GM18507 (cell line): ENCODE measurements at regions not wholly inside any gene's neighbourhood (a gene's known extent, or its start where the extent isn't known, plus 50 kb on each side); places are given as distances from the start of the nearest gene placed in this dataset.
"Not testable (repeated sequence)": the region's sequence is repeated elsewhere in the genome, so short reads cannot be mapped to it uniquely, and the experiment has no call there.

Source experiments
- DNase-seq: peaks from one replicate; pipeline ENCODE4 v3.0.0; 2011; ENCODE audit warnings: low read depth; ENCODE audit not compliant: insufficient read length; ENCODE audit errors: extremely low spot score
- FAIRE-seq: peaks from 2 replicates; lab custom pipeline; 2011; peaks lifted over from hg19 to GRCh38; lab: Jason Lieb, UNC

- no peak for DNase-seq
- no peak for FAIRE-seq
These were observed 71.8 kb upstream of the ARHGAP29 start for GRCh38 chr1:94309216-94309615.

GRCh38 chr1:94306521-94306920, 69.1 kb upstream of the ARHGAP29 start:
- FAIRE-seq: no peak
- DNase-seq: no peak

- DNase-seq: no peak
These were observed 68.3 kb upstream of the ARHGAP29 start for GRCh38 chr1:94305704-94306103.

GRCh38 chr1:94304553-94304952, 67.2 kb upstream of the ARHGAP29 start:
- FAIRE-seq (no peak), DNase-seq (no peak)

More at GRCh38 chr1:94305704-94306103, 68.3 kb upstream of the ARHGAP29 start:
- FAIRE-seq: no peak

- DNase-seq (no peak), FAIRE-seq (no peak)
These were observed 65.6 kb upstream of the ARHGAP29 start for GRCh38 chr1:94303005-94303404.

- no peak for DNase-seq
- no peak for FAIRE-seq
These were observed 65.1 kb upstream of the ARHGAP29 start for GRCh38 chr1:94302497-94302896.

GRCh38 chr1:94301186-94301585, 63.8 kb upstream of the ARHGAP29 start:
- FAIRE-seq: no peak

GRCh38 chr1:94300731-94301130, 63.3 kb upstream of the ARHGAP29 start:
- FAIRE-seq: no peak
- DNase-seq: no peak

More at GRCh38 chr1:94301186-94301585, 63.8 kb upstream of the ARHGAP29 start:
- DNase-seq: no peak

GRCh38 chr1:94299627-94300553, 62.5 kb upstream of the ARHGAP29 start:
- FAIRE-seq (no peak), DNase-seq (no peak)

GRCh38 chr1:94298861-94299260, 61.5 kb upstream of the ARHGAP29 start:
- DNase-seq (no peak), FAIRE-seq (no peak)

GRCh38 chr1:94296018-94296417, 58.6 kb upstream of the ARHGAP29 start:
- DNase-seq: no peak
- no peak for FAIRE-seq

- not testable (repeated sequence) for FAIRE-seq, DNase-seq
These were observed 55.6 kb upstream of the ARHGAP29 start for GRCh38 chr1:94292978-94293377.

GRCh38 chr1:94289244-94289643, 51.9 kb upstream of the ARHGAP29 start:
- not testable (repeated sequence) for FAIRE-seq, DNase-seq
